Transverse colon (tissue), 4 donors: ENCODE measurements at regions not wholly inside any gene's neighbourhood (a gene's known extent, or its start where the extent isn't known, plus 50 kb on each side); places are given as distances from the start of the nearest gene placed in this dataset.

ENCODE experiments used
- DNase-seq: peaks from one replicate; pipeline ENCODE4 v3.0.0-alpha.2; 2019
- H3K27ac ChIP-seq, 4 donors: fragments of 200-600 bp; sonication (generic); 2 replicates each; pipeline ENCODE4 v1.5.1; 2016 to 2018; ENCODE audit warnings: inconsistent platforms in 4 of 4
- H3K27me3 ChIP-seq: fragments of 200-600 bp; sonication (generic); 2 replicates; pipeline ENCODE4 v1.5.1; 2017; ENCODE audit warnings: inconsistent platforms
- H3K36me3 ChIP-seq, 4 donors: fragments of 200-600 bp; sonication (generic); 2 replicates each; pipeline ENCODE4 v1.5.1; 2017 to 2019; ENCODE audit warnings: inconsistent platforms in 4 of 4
- H3K4me1 ChIP-seq, 4 donors: fragments of 200-600 bp; sonication (generic); 2 replicates each; pipeline ENCODE4 v1.5.1; 2017 to 2020; ENCODE audit warnings: inconsistent platforms in 4 of 4
- H3K4me3 ChIP-seq, 4 donors: fragments of 200-600 bp; sonication (generic); 1 replicate in 1 of 4; 2 replicates in 3 of 4; pipeline versions ENCODE4 v1.5.1 to v1.6.1; 2017 to 2019; ENCODE audit warnings: inconsistent platforms in 4 of 4
- H3K9me3 ChIP-seq, 2 donors: fragments of 200-600 bp; sonication (generic); 2 replicates each; pipeline ENCODE4 v1.5.1; 2017 to 2019; ENCODE audit warnings: inconsistent platforms in 2 of 2
- CTCF ChIP-seq, 5 experiments: fragments of 200-600 bp in 3 of 5; fragments of 450-650 bp in 2 of 5; sonication (generic) in 3 of 5; IDR thresholded peaks; 1 replicate in 2 of 5; 2 replicates in 3 of 5; pipeline ENCODE4 v1.5.1; 2016 to 2017; ENCODE audit warnings: antibody characterized with exemption in 5 of 5, inconsistent platforms in 3 of 5, mild to moderate bottlenecking in 2 of 5, moderate library complexity in 1 of 5
- EP300 ChIP-seq: sonication (generic); formaldehyde crosslinking; IDR thresholded peaks from one replicate; pipeline ENCODE4 v1.6.1; 2017; ENCODE audit warnings: antibody characterized with exemption, low read depth
- POLR2A ChIP-seq: fragments of 450-650 bp; IDR thresholded peaks from one replicate; pipeline ENCODE4 v1.6.1; 2016; ENCODE audit warnings: antibody characterized with exemption, mild to moderate bottlenecking, moderate library complexity
- POLR2AphosphoS5 ChIP-seq, 3 donors: sonication (generic); formaldehyde crosslinking; IDR thresholded peaks; one replicate each; pipeline ENCODE4 v1.6.1; 2016; ENCODE audit warnings: antibody characterized with exemption in 3 of 3
- WGBS, 2 donors: methylation state at CpG; one replicate each; pipeline ENCODE4 v1.1.5; 2018; ENCODE audit warnings: low coverage in 1 of 2; 5-methylcytosine and 5-hydroxymethylcytosine counted together
- in situ Hi-C, 4 donors: fragments of 200-750 bp; cut with MboI; loops; one replicate each; pipeline versions ENCODE4 v1.15.0 to v1.15.1; 2017; ENCODE audit warnings: low sequenced_read_pairs in 3 of 4, low pct_ligation_motif_present in 1 of 4, low pct_unique_long_range_greater_than_20kb in 1 of 4
- intact Hi-C: fragments of 100-400 bp; cut with DNase I; formaldehyde crosslinking; loops from one replicate; pipeline ENCODE4 v1.15.1; 2023; ENCODE audit warnings: low total_unique reads

GRCh38 chr13:47409778-47410177 is 512.9 kb upstream of the HTR2A start:
- intact Hi-C loops: no loop called here

DNA sequence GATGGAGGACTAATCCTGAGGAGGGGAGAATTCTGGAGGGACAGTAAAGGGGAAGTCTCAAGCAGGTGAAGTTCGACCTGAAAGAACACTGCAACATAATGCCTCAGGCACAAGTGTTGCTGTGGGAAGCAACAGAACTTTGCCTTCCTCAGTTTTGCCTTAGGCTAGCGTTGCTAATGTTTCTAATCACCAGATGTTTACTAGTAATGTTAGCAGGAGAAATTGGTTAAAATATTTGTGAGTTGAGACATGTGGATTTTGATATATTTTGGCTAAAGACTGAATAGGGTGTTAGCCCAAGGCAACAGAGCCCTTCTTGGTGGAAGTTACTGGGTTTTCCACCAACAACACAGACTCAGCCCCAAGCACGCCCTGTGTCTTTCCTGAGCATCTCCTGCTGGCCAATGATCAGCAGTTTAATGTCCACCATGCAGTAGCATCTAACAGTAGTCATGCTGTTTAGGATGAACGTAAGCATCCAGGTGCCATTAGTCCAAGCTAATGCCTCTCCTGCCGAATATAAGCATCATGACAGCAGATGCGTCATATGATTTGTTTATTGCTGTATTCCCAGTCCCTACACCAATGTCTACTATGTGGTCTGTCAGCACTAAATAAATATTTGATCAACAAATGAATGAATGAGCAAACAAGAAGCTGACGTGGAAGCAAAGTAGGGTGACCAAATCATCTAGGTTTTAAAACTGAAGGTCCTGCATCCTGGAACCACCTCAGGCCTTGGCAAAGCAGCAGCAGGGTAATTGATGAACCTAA is 511.9 kb upstream of the HTR2A start:
- WGBS, 2 donors: 49 to 71% methylated on average over 7 of the region's 7 CpGs
- in situ Hi-C loops: no loop called here
- Histone ChIP-seq H3K4me3 (no peak overlapping the region), H3K4me1 (no peaks in the 10 kb centered on the region), H3K36me3 (no peaks in the 10 kb centered on the region), H3K9me3 (no peaks in the 10 kb centered on the region), H3K27me3 (no peaks in the 10 kb centered on the region), H3K27ac (no peak overlapping the region)
- TF ChIP-seq POLR2AphosphoS5 (IDR thresholded peaks at IDR 0.05) (no peak), POLR2A (no peak), CTCF (IDR thresholded peaks at IDR 0.05) (no peak), EP300 (no peak)
- intact Hi-C loops: no loop called here
- no peak for DNase-seq

More at GRCh38 chr13:47409778-47410177, 512.9 kb upstream of the HTR2A start:
- H3K4me3 ChIP-seq: no peak overlapping the region
- H3K4me1 ChIP-seq: no peaks in the 10 kb centered on the region
- H3K27ac ChIP-seq: no peak overlapping the region
- WGBS, 2 donors: 60 to 83% methylated on average over 1 of the region's 1 CpG
- H3K9me3 ChIP-seq: no peaks in the 10 kb centered on the region
- TF ChIP-seq POLR2AphosphoS5 (IDR thresholded peaks at IDR 0.05) (no peak), POLR2A (no peak), EP300 (no peak), CTCF (IDR thresholded peaks at IDR 0.05) (no peak)
- in situ Hi-C loops: no loop called here
- H3K36me3 ChIP-seq: no peaks in the 10 kb centered on the region
- H3K27me3 ChIP-seq: no peaks in the 10 kb centered on the region
- no peak for DNase-seq

- in situ Hi-C loops: no loop called here
- intact Hi-C loops: no loop called here
- Histone ChIP-seq H3K36me3 (no peaks in the 10 kb centered on the region), H3K27me3 (no peaks in the 10 kb centered on the region), H3K9me3 (no peaks in the 10 kb centered on the region), H3K4me1 (no peaks in the 10 kb centered on the region), H3K27ac (no peak overlapping the region), H3K4me3 (no peak overlapping the region)
- TF ChIP-seq POLR2AphosphoS5 (IDR thresholded peaks at IDR 0.05): no peak
- no peak for TF ChIP-seq EP300
- no peak for TF ChIP-seq POLR2A
- 40 to 56% methylated on average over 2 to 5 of the region's 5 CpGs for WGBS, 2 donors
- DNase-seq: no peak
Observed at GRCh38 chr13:47407808-47408207, 511.0 kb upstream of the HTR2A start.

DNA sequence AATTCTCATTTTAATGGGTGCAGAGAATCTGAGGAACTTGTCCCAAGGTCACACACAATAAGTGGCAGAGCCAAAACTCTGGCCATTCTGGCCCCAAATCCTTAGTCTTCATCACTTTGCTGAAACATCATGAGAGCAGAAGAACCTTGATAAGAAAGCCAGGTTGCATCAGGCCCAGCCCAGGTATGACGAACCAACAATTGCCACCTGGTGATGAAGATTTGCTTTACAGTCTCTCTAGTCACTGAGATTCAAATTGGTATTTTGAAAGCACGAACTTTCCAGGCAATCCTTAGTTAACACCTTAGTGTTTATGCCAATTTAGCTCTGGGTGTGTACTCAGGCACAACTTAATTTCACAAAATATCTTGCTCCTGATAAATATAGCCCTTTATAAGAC is 502.7 kb upstream of the HTR2A start:
- 56% methylated on average over 2 of the region's 2 CpGs; no CpG with 5 or more reads in 1 of the 2 donors for WGBS, 2 donors
- DNase-seq: no peak
- no peaks in the 10 kb centered on the region for H3K27me3 ChIP-seq
- TF ChIP-seq POLR2AphosphoS5 (IDR thresholded peaks at IDR 0.05): no peak
- no peak for TF ChIP-seq CTCF (IDR thresholded peaks at IDR 0.05)
- TF ChIP-seq EP300: no peak
- no peak for TF ChIP-seq POLR2A
- no peak overlapping the region for H3K27ac ChIP-seq
- H3K4me1 ChIP-seq: no peaks in the 10 kb centered on the region
- intact Hi-C loops (no loop called here), in situ Hi-C loops (no loop called here)
- no peak overlapping the region for H3K4me3 ChIP-seq
- H3K9me3 ChIP-seq: no peaks in the 10 kb centered on the region
- H3K36me3 ChIP-seq: no peaks in the 10 kb centered on the region

- WGBS, 2 donors: 23 to 46% methylated on average over 2 of the region's 2 CpGs
- Histone ChIP-seq H3K27me3 (no peaks in the 10 kb centered on the region), H3K36me3 (no peaks in the 10 kb centered on the region), H3K9me3 (no peaks in the 10 kb centered on the region), H3K4me3 (no peak overlapping the region), H3K4me1 (no peaks in the 10 kb centered on the region), H3K27ac (no peak overlapping the region)
- DNase-seq: no peak
- in situ Hi-C loops (no loop called here), intact Hi-C loops (no loop called here)
- no peak for TF ChIP-seq POLR2AphosphoS5 (IDR thresholded peaks at IDR 0.05)
Observed at GRCh38 chr13:47397739-47398138, 500.9 kb upstream of the HTR2A start.
